HTR-8/SVneo (cell line): ENCODE measurements at regions not wholly inside any gene's neighbourhood (a gene's known extent, or its start where the extent isn't known, plus 50 kb on each side); places are given as distances from the start of the nearest gene placed in this dataset.

Experiments
- DNase-seq: peaks from one replicate; pipeline ENCODE4 v3.0.0; 2011; ENCODE audit warnings: low spot score, mixed read lengths; ENCODE audit not compliant: insufficient read length
- FAIRE-seq: peaks from 2 replicates; lab custom pipeline; 2011; peaks lifted over from hg19 to GRCh38; lab: Jason Lieb, UNC

DNA sequence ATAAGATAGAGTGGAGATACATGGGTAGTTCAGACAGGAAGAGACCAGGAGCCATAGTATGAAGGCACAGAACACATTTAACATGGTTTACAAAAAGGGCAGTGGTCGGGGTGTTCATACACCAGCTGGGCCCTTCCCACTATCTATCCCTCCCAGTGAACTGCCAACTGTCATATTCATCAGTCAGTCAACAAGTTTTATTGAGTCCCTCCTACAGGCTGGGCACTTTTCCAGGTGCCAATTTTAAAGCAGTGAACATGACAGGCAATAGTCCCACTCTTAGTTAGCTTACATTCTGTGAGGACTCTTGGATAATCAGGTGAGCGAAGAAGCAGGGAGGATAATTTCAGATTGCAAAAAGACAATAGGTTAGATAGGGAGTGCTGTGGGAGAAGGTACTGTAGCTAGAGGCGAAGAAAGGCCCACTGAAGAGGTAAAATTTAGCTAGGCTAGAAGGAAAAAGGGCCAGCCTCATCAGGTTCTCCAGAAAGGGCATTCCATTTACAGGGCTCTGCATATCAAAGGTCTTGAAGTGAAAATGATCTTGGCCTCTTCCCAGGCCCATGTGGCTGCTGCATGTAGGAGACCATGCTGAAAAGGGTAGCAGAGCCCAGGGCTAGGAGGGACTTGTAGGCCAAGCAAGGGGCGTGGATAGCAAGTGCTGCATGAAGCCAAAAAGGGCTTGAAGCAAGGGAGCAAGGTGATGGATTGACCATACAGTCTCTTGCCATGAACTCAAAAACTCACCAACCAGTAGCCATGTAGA, 274.7 kb upstream of the SNX7 start:
- no peak for DNase-seq

DNA sequence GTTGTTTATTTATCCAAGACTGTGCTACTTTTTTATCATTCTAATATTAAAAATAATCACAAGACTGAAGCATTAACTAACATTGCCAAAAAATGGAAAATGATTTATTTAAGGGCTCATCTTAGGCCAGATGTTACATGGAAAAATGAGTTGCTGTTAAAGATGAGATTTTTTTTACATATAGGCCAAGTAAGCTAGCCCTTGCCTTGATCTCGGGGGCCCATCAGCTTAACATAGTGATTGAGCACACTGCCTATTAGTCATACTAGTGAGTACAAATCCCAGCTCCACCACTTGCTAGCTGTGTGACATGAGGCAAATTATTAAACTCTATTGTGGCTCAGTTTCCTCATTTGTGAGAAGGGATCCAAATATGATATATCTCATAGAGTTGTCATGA, 275.9 kb upstream of the SNX7 start:
- DNase-seq (no peak), FAIRE-seq (no peak)

More for the DNA sequence above, 274.7 kb upstream of the SNX7 start:
- FAIRE-seq: no peak

DNA sequence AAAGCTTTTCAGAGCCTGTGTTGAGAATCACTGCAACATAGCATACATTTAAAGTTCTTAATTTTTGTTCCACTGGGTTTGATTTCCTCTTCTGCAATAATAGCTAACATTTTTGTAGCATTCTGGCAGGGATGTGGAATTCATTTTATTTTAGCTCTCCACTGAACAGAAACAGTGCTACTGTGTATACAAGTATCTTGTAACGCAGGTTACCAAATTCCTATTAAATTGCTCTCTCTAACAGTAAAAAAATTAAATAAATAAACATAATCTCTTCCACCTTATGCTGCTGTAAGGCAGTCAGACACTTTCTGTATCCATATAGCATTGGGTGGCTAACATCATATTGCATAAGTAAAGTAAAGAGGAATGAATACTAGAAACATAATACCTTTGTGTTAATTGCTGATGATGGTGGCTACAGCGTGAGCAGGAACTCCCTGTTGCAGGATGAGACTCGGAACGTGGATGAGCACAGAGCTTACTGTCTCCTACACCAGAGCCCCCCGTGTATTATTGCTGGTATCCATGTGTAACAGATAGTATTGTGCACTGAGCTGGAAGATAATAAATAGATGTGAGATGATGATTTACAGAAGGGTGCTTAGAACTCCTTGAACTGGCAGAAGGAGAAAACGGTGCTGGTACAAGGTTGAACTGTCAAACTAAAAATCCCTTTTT, 276.9 kb upstream of the SNX7 start:
- FAIRE-seq: no peak

DNA sequence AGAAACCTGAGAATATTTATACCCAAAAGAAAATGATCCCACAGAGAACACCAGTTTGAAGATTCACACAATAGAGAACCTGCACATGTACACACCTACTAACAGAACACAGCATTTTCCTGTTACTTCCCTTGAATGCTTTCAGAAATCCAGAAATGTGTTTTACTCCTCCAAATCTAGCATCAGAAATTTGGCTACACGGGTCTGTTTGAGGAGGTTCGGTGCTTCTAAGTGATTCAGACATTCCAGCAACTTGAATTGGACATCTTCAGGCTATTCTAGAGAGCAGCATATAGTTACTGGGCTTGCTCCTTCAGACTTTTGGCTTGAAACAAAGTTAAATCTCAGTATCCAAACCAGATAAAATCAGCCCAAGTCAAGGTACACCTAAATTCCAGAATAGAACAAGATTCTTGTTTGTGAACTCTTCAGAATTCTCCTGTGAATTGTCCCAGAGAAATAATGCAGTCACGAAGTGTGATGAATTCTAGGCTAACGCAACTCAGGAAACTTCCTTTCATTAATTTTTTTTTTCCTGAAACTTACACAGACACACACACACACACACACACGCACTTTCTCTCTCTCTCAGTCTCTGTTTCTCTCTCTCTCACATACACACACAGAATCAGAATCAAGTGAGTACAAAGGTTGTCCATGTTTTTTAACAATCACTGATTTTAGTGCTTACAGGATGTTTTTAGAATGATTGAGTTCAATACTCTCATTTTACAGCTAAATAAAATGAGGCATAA, 278.4 kb upstream of the SNX7 start:
- DNase-seq: no peak
- no peak for FAIRE-seq

More for the DNA sequence above, 276.9 kb upstream of the SNX7 start:
- no peak for DNase-seq

DNA sequence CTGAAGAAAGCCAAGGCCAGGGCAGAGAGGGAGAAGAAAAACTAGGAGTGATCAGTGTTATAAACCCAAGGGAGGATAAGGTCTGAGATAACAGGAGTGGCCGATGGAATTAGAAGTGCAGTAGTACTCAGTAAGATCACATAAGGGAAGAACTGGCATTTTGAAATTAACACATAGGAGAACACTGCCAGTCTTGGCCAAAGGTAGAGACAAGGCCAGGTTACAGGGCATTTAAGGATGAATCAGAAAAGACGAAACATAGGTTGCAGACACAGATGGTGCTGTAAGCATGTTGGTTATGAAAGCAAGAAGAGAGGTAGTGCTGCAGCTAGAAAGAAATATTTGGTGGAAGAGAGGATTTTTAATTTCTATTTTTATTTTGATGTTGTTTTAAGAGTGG, 278.9 kb upstream of the SNX7 start:
- no peak for FAIRE-seq

DNA sequence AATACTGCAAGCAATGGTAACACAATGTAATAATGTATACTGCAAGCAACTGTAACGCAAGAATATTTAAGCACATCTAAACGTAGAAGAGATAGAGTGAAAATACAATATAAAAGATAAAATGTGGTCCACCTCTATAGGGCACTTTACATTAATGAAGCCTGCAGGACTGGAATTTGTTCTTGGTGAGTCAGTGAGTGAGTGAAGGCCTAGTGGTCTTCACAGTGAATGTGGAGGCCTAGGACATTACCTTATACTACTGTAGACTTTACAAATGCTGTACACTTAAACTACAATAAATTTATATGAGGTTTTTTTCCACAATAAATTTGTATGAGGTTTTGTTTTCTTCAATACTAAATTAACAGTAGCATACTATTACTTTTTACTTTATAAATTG, 287.4 kb upstream of the SNX7 start:
- no peak for FAIRE-seq
- DNase-seq: no peak

More for the DNA sequence above, 278.9 kb upstream of the SNX7 start:
- no peak for DNase-seq

DNA sequence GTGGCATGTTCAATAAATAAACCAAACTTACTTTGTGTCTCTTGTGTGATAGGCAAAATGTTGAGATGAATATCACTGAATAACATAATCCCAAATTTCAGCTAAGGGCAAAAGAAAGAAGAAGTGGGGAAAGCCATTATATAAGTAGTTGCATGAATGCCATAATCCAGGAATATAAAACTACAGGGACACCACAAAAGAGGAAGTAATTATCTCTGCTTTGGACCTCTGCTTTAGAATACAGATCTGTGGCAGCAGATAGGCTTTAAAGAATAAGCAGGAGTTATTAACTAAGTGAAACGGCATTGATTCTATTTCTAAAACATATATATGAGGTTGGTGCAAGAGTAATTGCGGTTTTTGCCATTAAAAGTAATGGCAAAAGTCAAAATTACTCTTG, 288.5 kb upstream of the SNX7 start:
- DNase-seq (no peak), FAIRE-seq (no peak)

DNA sequence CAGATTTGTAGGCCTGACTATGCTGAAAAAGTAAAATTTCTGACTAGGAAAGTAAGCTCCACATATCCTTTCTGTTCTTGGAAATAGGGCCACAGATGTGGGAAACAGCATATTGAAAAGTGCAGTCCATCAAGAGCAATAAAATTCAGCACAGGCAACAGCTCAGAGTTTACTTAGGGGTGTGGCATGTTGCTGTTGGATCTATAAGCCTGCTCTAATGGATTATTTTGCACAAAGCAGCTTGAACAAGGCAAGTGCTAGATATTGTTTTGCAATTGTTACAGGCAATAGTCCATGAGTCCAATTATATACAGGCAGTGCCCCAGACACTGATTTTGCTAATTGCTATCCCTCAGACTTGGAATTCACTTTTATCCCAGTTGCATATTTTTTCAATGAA, 289.8 kb upstream of the SNX7 start:
- DNase-seq: no peak
- no peak for FAIRE-seq

DNA sequence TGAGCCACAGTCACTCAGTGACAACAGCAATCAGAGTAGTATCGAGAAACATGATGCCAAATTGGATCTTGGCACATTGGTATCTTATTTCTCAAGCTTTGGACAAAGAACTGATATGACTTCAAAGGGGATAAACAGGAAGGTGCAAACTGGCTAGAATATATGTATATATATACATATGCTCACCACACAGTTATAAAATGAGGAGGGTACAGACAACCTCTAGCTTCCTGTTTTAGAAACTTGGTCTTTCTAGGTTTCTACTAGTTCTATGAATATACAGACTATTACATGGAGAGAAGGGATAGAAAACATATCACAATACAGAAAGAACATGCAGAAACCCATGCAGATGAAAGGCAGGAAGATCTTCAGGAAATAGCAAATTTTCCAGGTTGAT, 292.1 kb upstream of the SNX7 start:
- DNase-seq: no peak
- FAIRE-seq: no peak

DNA sequence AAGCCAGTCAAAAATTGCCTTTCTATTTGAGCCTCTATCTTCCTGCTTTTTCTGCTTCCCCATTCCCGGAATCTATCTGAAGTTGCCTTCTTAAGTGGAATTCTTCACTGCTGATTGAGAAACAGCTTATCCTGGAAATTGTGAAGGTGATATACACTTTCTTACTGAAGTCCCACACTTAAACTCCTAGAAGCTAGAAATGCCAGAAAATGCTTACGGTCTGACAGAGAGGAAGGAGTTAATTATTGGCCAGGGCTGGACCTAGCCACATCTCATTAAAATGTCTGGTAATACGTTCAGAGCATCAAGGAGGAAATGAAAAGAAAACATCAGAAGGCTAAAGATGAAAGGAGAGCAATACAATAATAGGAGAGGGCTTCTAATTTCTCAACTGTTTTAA, 292.5 kb upstream of the SNX7 start:
- DNase-seq (no peak), FAIRE-seq (no peak)

DNA sequence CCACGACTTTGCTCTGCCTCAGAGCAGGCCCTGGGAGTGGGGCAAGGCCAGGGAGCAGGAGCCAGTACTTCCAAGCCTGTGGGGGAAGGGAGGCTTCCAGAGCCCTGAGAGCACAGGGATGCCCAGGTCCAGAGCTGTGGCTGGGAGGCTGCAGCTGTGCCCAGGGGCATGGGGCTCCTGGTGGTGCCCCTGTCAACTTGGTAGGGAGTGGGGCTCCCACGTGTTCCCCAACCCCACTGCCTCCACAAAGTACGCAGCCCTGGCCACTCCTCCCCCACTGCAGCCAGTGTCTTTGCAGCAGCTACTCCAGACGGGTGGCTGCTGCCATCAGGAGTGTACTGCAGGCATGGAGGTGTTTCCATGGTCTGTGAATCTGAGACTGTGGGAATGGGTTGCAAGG, 294.1 kb upstream of the SNX7 start:
- DNase-seq: no peak

DNA sequence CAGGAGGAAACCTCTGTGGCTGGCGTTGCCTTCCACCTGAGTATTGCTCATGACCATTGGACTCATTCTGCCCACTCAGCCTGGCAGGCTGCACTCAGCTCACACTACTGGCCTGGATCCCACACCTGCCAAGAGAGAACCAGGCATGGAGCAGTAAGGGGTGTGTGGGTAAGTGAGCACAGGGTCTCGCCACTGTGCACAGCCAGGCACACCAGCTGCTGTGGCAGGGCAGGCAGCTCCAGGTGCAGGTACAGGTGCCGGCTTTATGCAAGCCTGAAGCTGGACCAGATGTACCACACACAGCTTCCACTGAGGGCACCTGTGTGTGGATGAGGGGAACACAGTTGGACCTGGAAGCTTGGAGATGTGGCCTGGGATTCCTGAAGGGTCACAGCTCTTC, 295.2 kb upstream of the SNX7 start:
- no peak for FAIRE-seq
- DNase-seq: no peak

More for the DNA sequence above, 294.1 kb upstream of the SNX7 start:
- no peak for FAIRE-seq

DNA sequence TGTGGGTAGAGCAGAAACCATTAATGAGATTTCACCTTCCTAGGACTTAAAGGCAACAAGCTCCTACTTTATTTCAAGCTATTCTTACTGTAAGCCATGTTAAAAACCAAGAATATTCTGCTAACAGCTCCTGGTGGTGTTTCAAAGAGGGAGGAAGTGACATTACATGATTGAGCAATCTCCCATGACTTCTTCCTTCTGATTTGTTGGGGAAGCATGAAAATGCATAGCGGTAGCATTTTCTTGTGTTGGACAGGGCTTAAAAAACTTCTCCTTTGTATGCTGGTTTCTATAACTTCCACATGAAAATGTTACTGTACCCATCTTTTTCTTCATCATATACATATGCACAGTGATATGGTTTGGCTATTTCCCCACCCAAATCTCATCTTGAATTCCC, 297.0 kb upstream of the SNX7 start:
- DNase-seq: no peak
- no peak for FAIRE-seq

DNA sequence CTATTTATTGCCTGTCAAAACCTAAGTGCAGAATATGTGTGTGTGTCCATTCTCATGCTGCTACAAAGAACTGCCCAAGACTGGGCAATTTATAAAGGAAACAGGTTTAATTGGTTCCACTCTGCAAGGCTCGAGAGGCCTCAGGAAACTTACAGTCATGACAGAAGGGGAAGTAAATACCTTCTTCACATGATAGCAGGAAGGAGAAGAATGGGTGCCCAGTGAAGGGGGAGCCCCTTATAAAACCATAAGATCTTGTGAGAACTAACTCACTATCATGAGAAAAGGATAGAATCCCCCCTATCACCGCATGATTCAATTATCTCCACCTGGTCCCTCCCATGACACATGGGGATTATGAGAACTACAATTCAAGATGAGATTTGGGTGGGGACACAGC, 300.7 kb upstream of the SNX7 start:
- no peak for FAIRE-seq

DNA sequence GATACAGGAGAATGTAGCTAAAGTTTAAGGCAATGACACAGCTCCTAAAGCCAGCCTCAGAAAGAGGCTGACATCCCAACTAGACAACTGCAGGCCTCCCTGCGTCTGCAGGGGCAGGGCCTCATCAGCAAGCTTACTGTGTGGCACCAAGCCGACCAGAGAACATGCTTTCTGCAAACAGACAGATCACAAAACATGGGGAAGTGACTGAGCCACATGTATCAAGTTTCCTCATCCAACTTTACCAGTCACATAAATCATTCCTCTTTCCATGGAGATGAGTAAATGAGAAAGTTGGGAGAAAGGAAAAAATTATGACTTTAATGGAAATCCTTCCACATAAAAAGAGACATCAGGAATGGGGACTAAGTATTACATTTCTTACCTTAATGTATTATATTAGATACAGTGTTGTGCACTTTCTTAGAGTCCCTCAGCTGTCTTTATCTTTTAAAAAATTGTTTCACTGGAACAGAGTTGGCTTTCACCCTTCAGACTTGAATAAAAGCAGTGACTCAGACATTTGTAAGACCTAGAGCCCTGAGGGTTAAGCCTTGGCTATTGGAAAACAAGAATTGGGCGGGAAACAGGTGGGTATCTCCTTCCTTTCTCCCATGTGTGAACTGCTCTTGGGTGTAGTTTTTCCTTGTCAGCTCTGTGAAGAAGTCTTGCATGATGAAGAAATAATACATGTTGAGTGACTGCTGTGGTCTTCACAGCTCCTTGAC, 305.7 kb upstream of the SNX7 start:
- no peak for DNase-seq
- no peak for FAIRE-seq

More for the DNA sequence above, 300.7 kb upstream of the SNX7 start:
- DNase-seq: no peak

DNA sequence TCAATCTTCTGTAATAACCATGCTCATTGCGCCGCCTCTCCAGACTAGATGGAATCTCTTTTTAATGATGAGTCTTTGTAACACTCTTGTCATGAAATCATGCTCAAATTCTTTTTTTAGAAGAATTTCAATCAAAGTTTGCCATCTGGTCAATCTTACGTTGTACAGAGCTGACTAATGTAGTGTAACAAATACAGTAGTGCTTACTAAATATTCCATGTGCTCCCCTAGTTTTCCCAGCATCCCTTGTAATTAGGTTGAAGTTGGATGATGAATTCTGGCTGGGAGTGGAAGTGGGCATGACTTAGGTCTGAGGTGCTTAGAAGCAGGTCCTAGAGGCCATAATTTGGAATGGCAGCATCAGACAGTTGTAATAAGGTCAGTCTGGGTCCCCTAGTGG, 309.1 kb upstream of the SNX7 start:
- DNase-seq (no peak), FAIRE-seq (no peak)

DNA sequence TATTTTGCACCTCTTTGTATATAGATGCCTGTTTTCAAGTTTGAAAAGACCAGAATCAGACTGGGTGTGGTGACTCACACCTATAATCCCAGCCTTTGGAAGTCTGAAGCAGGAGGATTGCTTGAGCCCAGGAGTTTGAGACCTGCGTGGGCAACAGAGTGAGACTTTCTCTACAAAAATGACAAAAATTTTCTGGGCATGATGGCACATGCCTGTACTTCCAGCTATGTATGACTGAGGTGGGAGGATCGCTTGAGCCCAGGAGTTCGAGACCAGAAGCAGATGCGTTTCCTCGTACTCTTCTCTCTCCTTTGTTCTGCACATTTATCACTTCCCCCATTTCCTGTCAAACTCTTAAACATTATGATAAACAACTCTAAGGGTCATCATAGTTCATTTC, 310.0 kb upstream of the SNX7 start:
- no peak for DNase-seq
- no peak for FAIRE-seq

DNA sequence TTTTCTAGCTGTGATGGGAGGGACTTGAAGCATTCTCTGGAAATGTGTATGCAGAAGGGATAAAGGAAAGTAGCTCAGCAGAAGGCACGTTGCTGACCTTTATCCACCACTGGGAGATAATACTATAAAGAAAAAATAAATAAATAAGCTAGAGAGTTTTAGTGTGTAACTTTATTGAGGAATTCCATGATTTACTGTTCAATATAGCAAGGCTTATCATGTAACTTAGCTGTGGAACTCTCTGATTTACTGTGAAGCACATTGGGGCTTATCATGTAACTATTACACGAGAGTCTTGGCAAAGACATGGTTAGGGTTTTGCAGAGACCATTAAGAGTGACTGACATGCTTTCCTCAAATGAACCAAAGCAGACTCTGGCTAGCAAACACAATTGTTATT, 316.1 kb upstream of the SNX7 start:
- FAIRE-seq: no peak

DNA sequence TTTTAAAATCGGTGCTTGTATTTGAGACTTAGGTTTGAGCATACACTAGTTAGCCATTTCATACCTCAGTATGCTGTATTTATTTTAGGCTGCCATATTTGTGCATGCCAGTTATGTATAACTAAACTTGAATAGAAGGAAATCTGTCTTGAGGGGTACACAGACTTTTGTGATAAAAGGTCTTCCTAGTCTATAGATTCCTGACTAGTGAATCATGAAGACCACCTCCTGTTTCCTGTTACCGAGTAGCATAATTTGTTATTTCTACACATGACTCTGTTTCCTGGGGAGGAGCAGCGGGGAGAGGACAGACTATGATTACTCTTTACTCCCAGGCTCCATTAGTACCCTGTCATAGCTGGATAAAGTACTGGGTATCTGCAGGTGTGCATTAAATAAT, 316.8 kb upstream of the SNX7 start:
- DNase-seq (no peak), FAIRE-seq (no peak)

More for the DNA sequence above, 316.1 kb upstream of the SNX7 start:
- DNase-seq: no peak

DNA sequence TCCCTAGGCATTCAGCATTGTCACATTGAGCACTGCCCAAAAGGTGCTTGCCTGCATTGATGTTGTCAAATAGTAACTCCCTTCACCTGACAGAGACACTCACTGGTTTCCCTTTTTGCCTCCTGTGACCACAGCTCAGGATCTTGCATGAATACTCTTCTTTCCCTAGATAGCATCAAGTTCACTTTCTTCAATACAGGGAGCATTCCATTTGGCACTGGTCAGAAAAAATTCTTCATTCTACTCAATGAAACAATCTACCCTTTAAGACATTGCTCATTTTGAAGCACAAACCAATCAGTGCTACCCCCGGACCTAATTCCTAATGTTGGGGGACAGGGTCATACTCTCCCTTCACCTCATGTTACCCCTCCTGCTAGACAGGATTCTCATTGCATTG, 319.0 kb upstream of the SNX7 start:
- no peak for DNase-seq
- no peak for FAIRE-seq
